ENCODE measurements at regions not wholly inside any gene's neighbourhood (a gene's known extent, or its start where the extent isn't known, plus 50 kb on each side); places are given as distances from the start of the nearest gene placed in this dataset.
A peak's percentile ranks its signal among the peaks of the same experiment; 100 is the strongest.

- Histone ChIP-seq H3K9me3 (ENCODE audit: low read length) (no peaks in the 10 kb centered on the region), H3K36me3 (ENCODE audit: insufficient read depth, low read length) (no peaks in the 10 kb centered on the region), H2AFZ (ENCODE audit: low read depth, low read length) (no peak overlapping the region), H3F3A (ENCODE audit: insufficient read depth, low read length, poor library complexity, severe bottlenecking) (no peaks in the 10 kb centered on the region), H3K27ac (ENCODE audit: low read length) (no peak overlapping the region), H4K20me1 (ENCODE audit: insufficient read depth) (no peaks in the 10 kb centered on the region), H3K79me2 (replicated peaks; ENCODE audit: insufficient read depth, low read length) (no peaks in the 10 kb centered on the region), H3K9me2 (ENCODE audit: insufficient read depth, low read length) (no peaks in the 10 kb centered on the region), H3K4me2 (ENCODE audit: low read length) (no peak overlapping the region), H3K9ac (ENCODE audit: low read length) (no peak overlapping the region), H3K4me3 (ENCODE audit: low read length) (peak overlapping the region; percentile 55), H3K27me3 (ENCODE audit: insufficient read depth, low read depth, low read length) (peaks cover 52% of the 10 kb centered on the region)
- no peak for TF ChIP-seq REST (IDR thresholded peaks at IDR 0.05; ENCODE audit: borderline replicate concordance)
- no peak for TF ChIP-seq CTCF (IDR thresholded peaks at IDR 0.05; ENCODE audit: poor library complexity, severe bottlenecking)
- no peak for TF ChIP-seq EP300 (conservative IDR thresholded peaks at IDR 0.05; ENCODE audit: poor library complexity, severe bottlenecking)
- no peak for TF ChIP-seq TAF1 (IDR thresholded peaks at IDR 0.05; ENCODE audit: low read depth)
- TF ChIP-seq SMC3 (conservative IDR thresholded peaks at IDR 0.05; ENCODE audit: poor library complexity), result no peak
- no peak for TF ChIP-seq EZH2 (IDR thresholded peaks at IDR 0.05; ENCODE audit: borderline replicate concordance, insufficient read depth, low read length, poor library complexity, severe bottlenecking)
- no peak for TF ChIP-seq POLR2AphosphoS5 (IDR thresholded peaks at IDR 0.05)
- no peak for TF ChIP-seq RAD21 (conservative IDR thresholded peaks at IDR 0.05)
- TF ChIP-seq MXI1 (conservative IDR thresholded peaks at IDR 0.05; ENCODE audit: poor library complexity, severe bottlenecking), result no peak
These were observed 73.2 kb upstream of the BCOR start for GRCh38 chrX:40170830-40171512.

- TF ChIP-seq EP300 (conservative IDR thresholded peaks at IDR 0.05; ENCODE audit: poor library complexity, severe bottlenecking), result no peak
- no peak for TF ChIP-seq SMC3 (conservative IDR thresholded peaks at IDR 0.05; ENCODE audit: poor library complexity)
- TF ChIP-seq CTCF (IDR thresholded peaks at IDR 0.05; ENCODE audit: poor library complexity, severe bottlenecking), result peak; percentile 37
- TF ChIP-seq MXI1 (conservative IDR thresholded peaks at IDR 0.05; ENCODE audit: poor library complexity, severe bottlenecking), result no peak
- TF ChIP-seq REST (IDR thresholded peaks at IDR 0.05; ENCODE audit: borderline replicate concordance), result no peak
- no peak for TF ChIP-seq TAF1 (IDR thresholded peaks at IDR 0.05; ENCODE audit: low read depth)
- Histone ChIP-seq H3K4me2 (ENCODE audit: low read length) (no peak overlapping the region), H3K27me3 (ENCODE audit: insufficient read depth, low read depth, low read length) (peaks cover 40% of the 10 kb centered on the region), H3F3A (ENCODE audit: insufficient read depth, low read length, poor library complexity, severe bottlenecking) (no peaks in the 10 kb centered on the region), H3K4me3 (ENCODE audit: low read length) (no peak overlapping the region), H2AFZ (ENCODE audit: low read depth, low read length) (no peak overlapping the region), H3K79me2 (replicated peaks; ENCODE audit: insufficient read depth, low read length) (no peaks in the 10 kb centered on the region), H3K27ac (ENCODE audit: low read length) (no peak overlapping the region), H3K9me3 (ENCODE audit: low read length) (no peaks in the 10 kb centered on the region), H4K20me1 (ENCODE audit: insufficient read depth) (no peaks in the 10 kb centered on the region), H3K36me3 (ENCODE audit: insufficient read depth, low read length) (no peaks in the 10 kb centered on the region), H3K9me2 (ENCODE audit: insufficient read depth, low read length) (no peaks in the 10 kb centered on the region), H3K9ac (ENCODE audit: low read length) (no peak overlapping the region)
These were observed 71.7 kb upstream of the BCOR start for GRCh38 chrX:40169193-40170101.

Measured in neural cell (in vitro differentiated cells).